GM12878 (cell line): ENCODE measurements at regions not wholly inside any gene's neighbourhood (a gene's known extent, or its start where the extent isn't known, plus 50 kb on each side); places are given as distances from the start of the nearest gene placed in this dataset.

ENCODE experiments used
- BRCA1 ChIP-seq: IDR thresholded peaks from 2 replicates; pipeline ENCODE4 v1.6.1; 2011; ENCODE audit warnings: low read depth, low read length, improper control_type of control experiment
- ELK1 ChIP-seq: IDR thresholded peaks from 2 replicates; pipeline ENCODE4 v1.6.1; 2012; ENCODE audit warnings: low read depth, low read length, improper control_type of control experiment
- FOXK2 ChIP-seq: fragments of 450-650 bp; IDR thresholded peaks from 2 replicates; pipeline ENCODE4 v1.6.1; 2017; ENCODE audit warnings: mild to moderate bottlenecking, moderate library complexity
- HSF1 ChIP-seq: fragments of 150-350 bp; IDR thresholded peaks from 2 replicates; pipeline ENCODE4 v1.6.1; 2014; ENCODE audit warnings: mild to moderate bottlenecking, low read depth, low read length
- NFIC ChIP-seq: IDR thresholded peaks from 2 replicates; pipeline ENCODE4 v1.6.1; 2012; ENCODE audit warnings: low read depth, mild to moderate bottlenecking, inconsistent platforms, low read length, moderate library complexity
- NFYB ChIP-seq: IDR thresholded peaks from 2 replicates; pipeline ENCODE4 v1.6.1; 2011; ENCODE audit warnings: low read depth, mild to moderate bottlenecking, low read length, improper control_type of control experiment, moderate library complexity; ENCODE audit not compliant: insufficient read depth
- POLR2A ChIP-seq: IDR thresholded peaks from 2 replicates; pipeline ENCODE4 v1.6.1; 2011; ENCODE audit warnings: low read depth, mild to moderate bottlenecking, low read length
- RFX5 ChIP-seq: IDR thresholded peaks from 2 replicates; pipeline ENCODE4 v1.6.1; 2011; ENCODE audit warnings: low read depth, low read length, improper control_type of control experiment
- SUZ12 ChIP-seq: fragments of 200-600 bp; sonication (generic); IDR thresholded peaks from one replicate; pipeline ENCODE4 v1.6.1; 2018; ENCODE audit warnings: antibody characterized with exemption, mild to moderate bottlenecking; ENCODE audit not compliant: unreplicated experiment
- ZNF274 ChIP-seq: IDR thresholded peaks from one replicate; pipeline ENCODE4 v1.8.0; 2011; ENCODE audit not compliant: insufficient read length, insufficient read depth
- ZZZ3 ChIP-seq: IDR thresholded peaks from 2 replicates; pipeline ENCODE4 v1.6.1; 2011; ENCODE audit warnings: low read depth; ENCODE audit not compliant: control insufficient read depth, insufficient read length
- TF ChIP-seq, protein P1 (sequence below), 3 experiments: IDR thresholded peaks in 2 of 3; conservative IDR thresholded peaks in 1 of 3; 2 replicates each; pipeline ENCODE4 v1.5.1; 2011; ENCODE audit warnings: low read depth in 3 of 3, low read length in 3 of 3, mild to moderate bottlenecking in 3 of 3, control low read depth in 2 of 3, moderate library complexity in 2 of 3, inconsistent platforms in 1 of 3, mixed read lengths in 1 of 3; ENCODE audit not compliant: control insufficient read depth in 2 of 3, insufficient read depth in 1 of 3; ENCODE audit errors: extremely low read depth in 1 of 3
- TF ChIP-seq, protein P2 (sequence below): IDR thresholded peaks from 2 replicates; pipeline ENCODE4 v1.6.1; 2012; ENCODE audit warnings: mild to moderate bottlenecking, low read depth, low read length

DNA sequence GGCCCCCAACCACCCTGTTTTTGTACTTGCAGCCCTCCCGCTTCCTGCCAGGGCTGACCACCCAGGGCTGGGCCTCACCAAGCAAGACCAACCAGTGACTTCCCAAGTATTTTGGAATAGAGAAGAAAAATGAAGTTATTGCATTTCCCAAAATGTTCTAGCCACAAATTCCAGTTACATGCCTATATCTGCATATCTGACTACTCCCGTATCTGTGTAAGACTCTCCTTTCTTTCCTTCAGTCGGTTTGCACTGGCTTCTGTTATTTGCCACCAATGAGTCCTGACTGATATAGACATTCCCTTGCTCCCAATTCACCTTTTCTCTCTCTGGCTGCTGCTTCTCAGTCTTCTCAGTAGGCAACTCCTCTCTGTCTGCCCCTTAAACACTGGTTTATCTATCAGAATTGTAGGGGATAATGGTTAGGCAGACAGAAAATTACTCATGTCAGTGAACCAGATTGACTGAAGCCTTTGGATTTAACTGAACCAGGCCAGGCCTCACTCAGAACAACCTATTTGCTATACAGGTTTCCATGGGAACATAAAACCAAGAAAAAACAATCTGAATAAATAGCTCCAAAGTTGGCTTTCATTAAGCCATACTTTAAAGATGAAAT, 85.3 kb downstream of the SPTSSA start:
- TF ChIP-seq HSF1, result no peak
- no peak for TF ChIP-seq ZNF274
- TF ChIP-seq RFX5, result no peak
- no peak for TF ChIP-seq SUZ12
- TF ChIP-seq FOXK2, result no peak
- no peak for TF ChIP-seq NFYB
- TF ChIP-seq, protein P1, sequence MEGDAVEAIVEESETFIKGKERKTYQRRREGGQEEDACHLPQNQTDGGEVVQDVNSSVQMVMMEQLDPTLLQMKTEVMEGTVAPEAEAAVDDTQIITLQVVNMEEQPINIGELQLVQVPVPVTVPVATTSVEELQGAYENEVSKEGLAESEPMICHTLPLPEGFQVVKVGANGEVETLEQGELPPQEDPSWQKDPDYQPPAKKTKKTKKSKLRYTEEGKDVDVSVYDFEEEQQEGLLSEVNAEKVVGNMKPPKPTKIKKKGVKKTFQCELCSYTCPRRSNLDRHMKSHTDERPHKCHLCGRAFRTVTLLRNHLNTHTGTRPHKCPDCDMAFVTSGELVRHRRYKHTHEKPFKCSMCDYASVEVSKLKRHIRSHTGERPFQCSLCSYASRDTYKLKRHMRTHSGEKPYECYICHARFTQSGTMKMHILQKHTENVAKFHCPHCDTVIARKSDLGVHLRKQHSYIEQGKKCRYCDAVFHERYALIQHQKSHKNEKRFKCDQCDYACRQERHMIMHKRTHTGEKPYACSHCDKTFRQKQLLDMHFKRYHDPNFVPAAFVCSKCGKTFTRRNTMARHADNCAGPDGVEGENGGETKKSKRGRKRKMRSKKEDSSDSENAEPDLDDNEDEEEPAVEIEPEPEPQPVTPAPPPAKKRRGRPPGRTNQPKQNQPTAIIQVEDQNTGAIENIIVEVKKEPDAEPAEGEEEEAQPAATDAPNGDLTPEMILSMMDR (IDR thresholded peaks at IDR 0.05 in 2 of 3, conservative IDR thresholded peaks at IDR 0.05 in 1 of 3; ENCODE audit: control insufficient read depth in 2 of 3, extremely low read depth in 1 of 3, insufficient read depth in 1 of 3, low read depth in 3 of 3, low read length in 3 of 3), result no peak
- TF ChIP-seq NFIC, result no peak
- TF ChIP-seq, protein P2, sequence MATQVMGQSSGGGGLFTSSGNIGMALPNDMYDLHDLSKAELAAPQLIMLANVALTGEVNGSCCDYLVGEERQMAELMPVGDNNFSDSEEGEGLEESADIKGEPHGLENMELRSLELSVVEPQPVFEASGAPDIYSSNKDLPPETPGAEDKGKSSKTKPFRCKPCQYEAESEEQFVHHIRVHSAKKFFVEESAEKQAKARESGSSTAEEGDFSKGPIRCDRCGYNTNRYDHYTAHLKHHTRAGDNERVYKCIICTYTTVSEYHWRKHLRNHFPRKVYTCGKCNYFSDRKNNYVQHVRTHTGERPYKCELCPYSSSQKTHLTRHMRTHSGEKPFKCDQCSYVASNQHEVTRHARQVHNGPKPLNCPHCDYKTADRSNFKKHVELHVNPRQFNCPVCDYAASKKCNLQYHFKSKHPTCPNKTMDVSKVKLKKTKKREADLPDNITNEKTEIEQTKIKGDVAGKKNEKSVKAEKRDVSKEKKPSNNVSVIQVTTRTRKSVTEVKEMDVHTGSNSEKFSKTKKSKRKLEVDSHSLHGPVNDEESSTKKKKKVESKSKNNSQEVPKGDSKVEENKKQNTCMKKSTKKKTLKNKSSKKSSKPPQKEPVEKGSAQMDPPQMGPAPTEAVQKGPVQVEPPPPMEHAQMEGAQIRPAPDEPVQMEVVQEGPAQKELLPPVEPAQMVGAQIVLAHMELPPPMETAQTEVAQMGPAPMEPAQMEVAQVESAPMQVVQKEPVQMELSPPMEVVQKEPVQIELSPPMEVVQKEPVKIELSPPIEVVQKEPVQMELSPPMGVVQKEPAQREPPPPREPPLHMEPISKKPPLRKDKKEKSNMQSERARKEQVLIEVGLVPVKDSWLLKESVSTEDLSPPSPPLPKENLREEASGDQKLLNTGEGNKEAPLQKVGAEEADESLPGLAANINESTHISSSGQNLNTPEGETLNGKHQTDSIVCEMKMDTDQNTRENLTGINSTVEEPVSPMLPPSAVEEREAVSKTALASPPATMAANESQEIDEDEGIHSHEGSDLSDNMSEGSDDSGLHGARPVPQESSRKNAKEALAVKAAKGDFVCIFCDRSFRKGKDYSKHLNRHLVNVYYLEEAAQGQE, result no peak
- TF ChIP-seq POLR2A, result no peak
- TF ChIP-seq ZZZ3, result no peak
- no peak for TF ChIP-seq ELK1
- no peak for TF ChIP-seq BRCA1
